ENCODE measurements at regions not wholly inside any gene's neighbourhood (a gene's known extent, or its start where the extent isn't known, plus 50 kb on each side); places are given as distances from the start of the nearest gene placed in this dataset.

- in situ Hi-C loops (cut with MboI) = no loop called here
- Histone ChIP-seq H3K9me2 (ENCODE audit: insufficient read depth) (no peaks in the 10 kb centered on the region), H3K4me3 (no peak overlapping the region), H3K79me2 (ENCODE audit: insufficient read depth) (no peaks in the 10 kb centered on the region), H4K20me1 (ENCODE audit: insufficient read depth) (no peaks in the 10 kb centered on the region), H3K4me1 (ENCODE audit: insufficient read depth) (no peaks in the 10 kb centered on the region), H3K36me3 (ENCODE audit: low read depth) (no peaks in the 10 kb centered on the region), H3K9me3 (ENCODE audit: low read depth) (no peaks in the 10 kb centered on the region), H3K27ac (no peak overlapping the region), H3K4me2 (ENCODE audit: unreplicated experiment) (no peak overlapping the region), H2AFZ (no peak overlapping the region), H3K27me3 (replicated peaks; ENCODE audit: insufficient read depth) (no peaks in the 10 kb centered on the region), H3K9ac (no peak overlapping the region), H3F3A (ENCODE audit: insufficient read depth) (no peaks in the 10 kb centered on the region)
- TF ChIP-seq EZH2phosphoT487 (IDR thresholded peaks at IDR 0.05; ENCODE audit: insufficient read depth, low read depth) (no peak), EZH2 (IDR thresholded peaks at IDR 0.05; ENCODE audit: insufficient read depth, poor library complexity, severe bottlenecking) (no peak)
- 51 to 59% methylated on average over 4 of the region's 4 CpGs for WGBS, 2 experiments (ENCODE audit: low coverage in 1 of 2, low lambda C conversion rate in 2 of 2, missing lambda C conversion rate in 2 of 2)
- no peak for DNase-seq
Observed at GRCh38 chr5:22938362-22938761, 85.2 kb upstream of the CDH12 start.

- no peak overlapping the region for H3K27ac ChIP-seq
- no peak overlapping the region for H3K4me2 ChIP-seq (ENCODE audit: unreplicated experiment)
- no peaks in the 10 kb centered on the region for H3K27me3 ChIP-seq (replicated peaks; ENCODE audit: insufficient read depth)
Observed at GRCh38 chr5:22928821-22929482, 75.8 kb upstream of the CDH12 start.

GRCh38 chr5:22926574-22926973 lies 73.4 kb upstream of the CDH12 start:
- in situ Hi-C loops (cut with MboI) = no loop called here
- Histone ChIP-seq H3K9me3 (ENCODE audit: low read depth) (no peaks in the 10 kb centered on the region), H3F3A (ENCODE audit: insufficient read depth) (no peaks in the 10 kb centered on the region), H2AFZ (no peak overlapping the region), H3K4me3 (no peak overlapping the region), H3K27me3 (replicated peaks; ENCODE audit: insufficient read depth) (no peaks in the 10 kb centered on the region), H4K20me1 (ENCODE audit: insufficient read depth) (no peaks in the 10 kb centered on the region), H3K79me2 (ENCODE audit: insufficient read depth) (no peaks in the 10 kb centered on the region), H3K9ac (no peak overlapping the region), H3K27ac (no peak overlapping the region), H3K4me2 (ENCODE audit: unreplicated experiment) (no peak overlapping the region), H3K36me3 (ENCODE audit: low read depth) (no peaks in the 10 kb centered on the region), H3K4me1 (ENCODE audit: insufficient read depth) (no peaks in the 10 kb centered on the region), H3K9me2 (ENCODE audit: insufficient read depth) (no peaks in the 10 kb centered on the region)
- DNase-seq = no peak
- TF ChIP-seq EZH2phosphoT487 (IDR thresholded peaks at IDR 0.05; ENCODE audit: insufficient read depth, low read depth) (no peak), EZH2 (IDR thresholded peaks at IDR 0.05; ENCODE audit: insufficient read depth, poor library complexity, severe bottlenecking) (no peak)
- WGBS, 2 experiments (ENCODE audit: low coverage in 1 of 2, low lambda C conversion rate in 2 of 2, missing lambda C conversion rate in 2 of 2) = 3% methylated on average over 1 of the region's 1 CpG

More at GRCh38 chr5:22928821-22929482, 75.8 kb upstream of the CDH12 start:
- Histone ChIP-seq H4K20me1 (ENCODE audit: insufficient read depth) (no peaks in the 10 kb centered on the region), H3K4me3 (no peak overlapping the region), H3K4me1 (ENCODE audit: insufficient read depth) (no peaks in the 10 kb centered on the region), H2AFZ (no peak overlapping the region), H3F3A (ENCODE audit: insufficient read depth) (no peaks in the 10 kb centered on the region), H3K9me2 (ENCODE audit: insufficient read depth) (no peaks in the 10 kb centered on the region), H3K9ac (no peak overlapping the region), H3K79me2 (ENCODE audit: insufficient read depth) (no peaks in the 10 kb centered on the region), H3K9me3 (ENCODE audit: low read depth) (no peaks in the 10 kb centered on the region), H3K36me3 (ENCODE audit: low read depth) (no peaks in the 10 kb centered on the region)
- WGBS, 2 experiments (ENCODE audit: low coverage in 1 of 2, low lambda C conversion rate in 2 of 2, missing lambda C conversion rate in 2 of 2) = 0 to 4% methylated on average over 1 of the region's 1 CpG
- no peak for DNase-seq
- TF ChIP-seq EZH2 (IDR thresholded peaks at IDR 0.05; ENCODE audit: insufficient read depth, poor library complexity, severe bottlenecking) (no peak), EZH2phosphoT487 (IDR thresholded peaks at IDR 0.05; ENCODE audit: insufficient read depth, low read depth) (no peak)
- in situ Hi-C loops (cut with MboI) = no loop called here

DNA sequence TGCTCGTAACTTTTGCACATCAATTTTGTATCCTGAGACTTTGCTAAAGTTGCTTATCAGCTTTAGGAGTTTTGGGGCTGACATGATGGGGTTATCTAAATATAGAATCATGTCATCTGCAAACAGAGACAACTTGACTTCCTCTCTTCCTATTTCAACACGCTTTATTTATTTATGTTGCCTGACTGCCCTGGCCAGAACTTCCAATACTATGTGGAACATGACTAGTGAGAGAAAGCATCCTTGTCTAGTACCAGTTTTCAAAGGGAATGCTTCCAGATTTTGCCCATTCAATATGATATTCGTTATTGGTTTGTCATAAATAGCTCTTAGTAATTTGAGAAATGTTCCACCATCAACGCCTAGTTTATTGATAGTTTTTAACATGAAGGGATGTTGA lies 65.4 kb upstream of the CDH12 start:
- Histone ChIP-seq H3K4me1 (ENCODE audit: insufficient read depth) (no peaks in the 10 kb centered on the region), H4K20me1 (ENCODE audit: insufficient read depth) (no peaks in the 10 kb centered on the region), H3K27me3 (replicated peaks; ENCODE audit: insufficient read depth) (no peaks in the 10 kb centered on the region), H2AFZ (no peak overlapping the region), H3K27ac (no peak overlapping the region), H3K4me3 (no peak overlapping the region), H3K9ac (no peak overlapping the region), H3K9me2 (ENCODE audit: insufficient read depth) (no peaks in the 10 kb centered on the region), H3K79me2 (ENCODE audit: insufficient read depth) (no peaks in the 10 kb centered on the region), H3F3A (ENCODE audit: insufficient read depth) (no peaks in the 10 kb centered on the region), H3K4me2 (ENCODE audit: unreplicated experiment) (no peak overlapping the region), H3K9me3 (ENCODE audit: low read depth) (no peaks in the 10 kb centered on the region), H3K36me3 (ENCODE audit: low read depth) (no peaks in the 10 kb centered on the region)
- 5 to 8% methylated on average over 4 of the region's 4 CpGs for WGBS, 2 experiments (ENCODE audit: low coverage in 1 of 2, low lambda C conversion rate in 2 of 2, missing lambda C conversion rate in 2 of 2)
- TF ChIP-seq EZH2phosphoT487 (IDR thresholded peaks at IDR 0.05; ENCODE audit: insufficient read depth, low read depth) (no peak), EZH2 (IDR thresholded peaks at IDR 0.05; ENCODE audit: insufficient read depth, poor library complexity, severe bottlenecking) (no peak)
- in situ Hi-C loops (cut with MboI) = no loop called here
- DNase-seq = no peak
